IPS-20b (cell line): ENCODE measurements at regions not wholly inside any gene's neighbourhood (a gene's known extent, or its start where the extent isn't known, plus 50 kb on each side); places are given as distances from the start of the nearest gene placed in this dataset.

Experiments
- H3K27ac ChIP-seq: one replicate; pipeline ENCODE4 v1.5.1; 2013; ENCODE audit warnings: low read length
- H3K27me3 ChIP-seq: 2 replicates; pipeline ENCODE4 v1.6.1; 2013; ENCODE audit warnings: mild to moderate bottlenecking, low read length, inconsistent platforms; ENCODE audit not compliant: insufficient read depth
- H3K36me3 ChIP-seq: 2 replicates; pipeline ENCODE4 v1.6.1; 2013; ENCODE audit warnings: low read depth, mild to moderate bottlenecking, inconsistent platforms, low read length, moderate library complexity; ENCODE audit not compliant: insufficient read depth
- H3K4me1 ChIP-seq: 2 replicates; pipeline ENCODE4 v1.6.1; 2013; ENCODE audit warnings: mild to moderate bottlenecking, control low read depth, inconsistent platforms, low read length, moderate library complexity; ENCODE audit not compliant: insufficient read depth
- H3K4me3 ChIP-seq: 2 replicates; pipeline ENCODE4 v1.5.1; 2013; ENCODE audit warnings: mild to moderate bottlenecking, low read length, inconsistent platforms
- H3K9ac ChIP-seq: 2 replicates; pipeline ENCODE4 v1.6.1; 2013; ENCODE audit warnings: low read depth, mild to moderate bottlenecking, inconsistent platforms, low read length, moderate library complexity
- H3K9me3 ChIP-seq: 2 replicates; pipeline ENCODE4 v1.6.1; 2013; ENCODE audit warnings: mild to moderate bottlenecking, low read depth, low read length, inconsistent platforms; ENCODE audit not compliant: insufficient read depth

- Histone ChIP-seq H3K27ac (no peak overlapping the region), H3K27me3 (no peaks in the 10 kb centered on the region), H3K4me1 (no peaks in the 10 kb centered on the region), H3K36me3 (no peaks in the 10 kb centered on the region), H3K9ac (no peak overlapping the region), H3K4me3 (no peak overlapping the region), H3K9me3 (no peaks in the 10 kb centered on the region)
Observed at GRCh38 chrX:39409246-39409917, 608.1 kb downstream of the MID1IP1 start.

GRCh38 chrX:39414290-39414854, 613.1 kb downstream of the MID1IP1 start:
- H3K36me3 ChIP-seq: no peaks in the 10 kb centered on the region
- H3K9ac ChIP-seq: no peak overlapping the region
- no peak overlapping the region for H3K4me3 ChIP-seq
- H3K27ac ChIP-seq: no peak overlapping the region
- H3K4me1 ChIP-seq: no peaks in the 10 kb centered on the region; the same call in 1 of the 2 replicates
- no peaks in the 10 kb centered on the region for H3K9me3 ChIP-seq
- no peaks in the 10 kb centered on the region for H3K27me3 ChIP-seq

- H3K36me3 ChIP-seq: no peaks in the 10 kb centered on the region
- no peaks in the 10 kb centered on the region for H3K9me3 ChIP-seq
- H3K27ac ChIP-seq: no peak overlapping the region
- no peak overlapping the region for H3K4me3 ChIP-seq
- H3K27me3 ChIP-seq: no peaks in the 10 kb centered on the region
- no peaks in the 10 kb centered on the region; the same call in 1 of the 2 replicates for H3K4me1 ChIP-seq
- no peak overlapping the region for H3K9ac ChIP-seq
Observed at GRCh38 chrX:39416547-39417260, 615.4 kb downstream of the MID1IP1 start.

GRCh38 chrX:39418254-39418704, 617.0 kb downstream of the MID1IP1 start:
- Histone ChIP-seq H3K9me3 (no peaks in the 10 kb centered on the region), H3K9ac (no peak overlapping the region), H3K36me3 (no peaks in the 10 kb centered on the region), H3K27me3 (no peaks in the 10 kb centered on the region), H3K27ac (no peak overlapping the region), H3K4me1 (no peaks in the 10 kb centered on the region; the same call in 1 of the 2 replicates), H3K4me3 (no peak overlapping the region)

GRCh38 chrX:39418731-39419638, 617.7 kb downstream of the MID1IP1 start:
- H3K36me3 ChIP-seq: no peaks in the 10 kb centered on the region
- H3K27me3 ChIP-seq: no peaks in the 10 kb centered on the region
- no peak overlapping the region for H3K4me3 ChIP-seq
- H3K9me3 ChIP-seq: no peaks in the 10 kb centered on the region
- no peak overlapping the region for H3K27ac ChIP-seq
- no peak overlapping the region for H3K9ac ChIP-seq
- H3K4me1 ChIP-seq: no peaks in the 10 kb centered on the region; the same call in 1 of the 2 replicates

GRCh38 chrX:39421006-39421405, 619.7 kb downstream of the MID1IP1 start:
- no peaks in the 10 kb centered on the region for H3K27me3 ChIP-seq
- no peaks in the 10 kb centered on the region for H3K9me3 ChIP-seq
- H3K4me3 ChIP-seq: no peak overlapping the region
- H3K27ac ChIP-seq: no peak overlapping the region
- no peaks in the 10 kb centered on the region for H3K36me3 ChIP-seq
- no peak overlapping the region for H3K9ac ChIP-seq
- no peaks in the 10 kb centered on the region; the same call in 1 of the 2 replicates for H3K4me1 ChIP-seq

GRCh38 chrX:39425124-39425806, 624.0 kb downstream of the MID1IP1 start:
- Histone ChIP-seq H3K9ac (no peak overlapping the region), H3K4me1 (no peaks in the 10 kb centered on the region), H3K27ac (no peak overlapping the region), H3K4me3 (no peak overlapping the region), H3K36me3 (no peaks in the 10 kb centered on the region), H3K27me3 (no peaks in the 10 kb centered on the region), H3K9me3 (no peaks in the 10 kb centered on the region)

GRCh38 chrX:39426101-39426500, 624.8 kb downstream of the MID1IP1 start:
- Histone ChIP-seq H3K9me3 (no peaks in the 10 kb centered on the region), H3K4me3 (no peak overlapping the region), H3K27me3 (no peaks in the 10 kb centered on the region), H3K4me1 (no peaks in the 10 kb centered on the region), H3K9ac (no peak overlapping the region), H3K36me3 (no peaks in the 10 kb centered on the region), H3K27ac (no peak overlapping the region)

- H3K36me3 ChIP-seq: no peaks in the 10 kb centered on the region
- H3K4me3 ChIP-seq: no peak overlapping the region
- no peak overlapping the region for H3K27ac ChIP-seq
- no peak overlapping the region for H3K9ac ChIP-seq
- no peaks in the 10 kb centered on the region for H3K4me1 ChIP-seq
- no peaks in the 10 kb centered on the region for H3K9me3 ChIP-seq
- no peaks in the 10 kb centered on the region for H3K27me3 ChIP-seq
Observed at GRCh38 chrX:39427492-39427891, 626.2 kb downstream of the MID1IP1 start.

GRCh38 chrX:39427906-39428305, 626.6 kb downstream of the MID1IP1 start:
- Histone ChIP-seq H3K9me3 (no peaks in the 10 kb centered on the region), H3K27me3 (no peaks in the 10 kb centered on the region), H3K4me1 (no peaks in the 10 kb centered on the region), H3K27ac (no peak overlapping the region), H3K4me3 (no peak overlapping the region), H3K9ac (no peak overlapping the region), H3K36me3 (no peaks in the 10 kb centered on the region)

GRCh38 chrX:39430551-39430950, 629.3 kb downstream of the MID1IP1 start:
- no peak overlapping the region for H3K9ac ChIP-seq
- H3K27ac ChIP-seq: no peak overlapping the region
- H3K4me3 ChIP-seq: no peak overlapping the region
- no peaks in the 10 kb centered on the region for H3K4me1 ChIP-seq
- H3K36me3 ChIP-seq: no peaks in the 10 kb centered on the region
- no peaks in the 10 kb centered on the region for H3K9me3 ChIP-seq
- no peaks in the 10 kb centered on the region for H3K27me3 ChIP-seq
